Right forelimb (tissue), 1 donor: ENCODE measurements at regions not wholly inside any gene's neighbourhood (a gene's known extent, or its start where the extent isn't known, plus 50 kb on each side); places are given as distances from the start of the nearest gene placed in this dataset.

ENCODE experiments used
- DNase-seq: peaks from one replicate; pipeline ENCODE4 v3.0.0-alpha.2; 2018

- no peak for DNase-seq
Measured at GRCh38 chr14:49220492-49220891, 365.7 kb downstream of the RPS29 start.

GRCh38 chr14:49218436-49219092 lies 367.6 kb downstream of the RPS29 start:
- no peak for DNase-seq

GRCh38 chr14:49212721-49213120 lies 373.5 kb downstream of the RPS29 start:
- no peak for DNase-seq

GRCh38 chr14:49209416-49209815 lies 376.8 kb downstream of the RPS29 start:
- no peak for DNase-seq

- no peak for DNase-seq
Measured at GRCh38 chr14:49206828-49207227, 379.4 kb downstream of the RPS29 start.

- no peak for DNase-seq
Measured at GRCh38 chr14:49203676-49204075, 382.5 kb downstream of the RPS29 start.

- DNase-seq, result no peak
Measured at GRCh38 chr14:49199159-49199558, 387.0 kb downstream of the RPS29 start.

- DNase-seq, result no peak
Measured at GRCh38 chr14:49196327-49196726, 389.9 kb downstream of the RPS29 start.

- DNase-seq, result no peak
Measured at GRCh38 chr14:49194067-49194466, 392.1 kb downstream of the RPS29 start.

GRCh38 chr14:49193332-49194065 lies 392.7 kb downstream of the RPS29 start:
- DNase-seq, result no peak

- no peak for DNase-seq
Measured at GRCh38 chr14:49191380-49191779, 394.8 kb downstream of the RPS29 start.

GRCh38 chr14:49189375-49189774 lies 396.8 kb downstream of the RPS29 start:
- DNase-seq, result no peak

- DNase-seq, result no peak
Measured at GRCh38 chr14:49187799-49188198, 398.4 kb downstream of the RPS29 start.

- DNase-seq, result peak; percentile 58
Measured at GRCh38 chr14:49173765-49174373, 412.3 kb downstream of the RPS29 start.

- no peak for DNase-seq
Measured at GRCh38 chr14:49164074-49164473, 422.1 kb downstream of the RPS29 start.

GRCh38 chr14:49160983-49161382 lies 425.2 kb downstream of the RPS29 start:
- DNase-seq, result no peak

- no peak for DNase-seq
Measured at GRCh38 chr14:49159081-49159480, 427.1 kb downstream of the RPS29 start.

GRCh38 chr14:49139593-49139992 lies 446.6 kb downstream of the RPS29 start:
- DNase-seq, result no peak

- DNase-seq, result no peak
Measured at GRCh38 chr14:49134940-49135339, 451.2 kb downstream of the RPS29 start.

GRCh38 chr14:49121246-49121645 lies 464.9 kb downstream of the RPS29 start:
- DNase-seq, result no peak

GRCh38 chr14:49114161-49114893 lies 471.9 kb downstream of the RPS29 start:
- no peak for DNase-seq

- DNase-seq, result no peak
Measured at GRCh38 chr14:49106741-49107667, 479.2 kb downstream of the RPS29 start.
